ENCODE measurements at regions not wholly inside any gene's neighbourhood (a gene's known extent, or its start where the extent isn't known, plus 50 kb on each side); places are given as distances from the start of the nearest gene placed in this dataset.

DNA sequence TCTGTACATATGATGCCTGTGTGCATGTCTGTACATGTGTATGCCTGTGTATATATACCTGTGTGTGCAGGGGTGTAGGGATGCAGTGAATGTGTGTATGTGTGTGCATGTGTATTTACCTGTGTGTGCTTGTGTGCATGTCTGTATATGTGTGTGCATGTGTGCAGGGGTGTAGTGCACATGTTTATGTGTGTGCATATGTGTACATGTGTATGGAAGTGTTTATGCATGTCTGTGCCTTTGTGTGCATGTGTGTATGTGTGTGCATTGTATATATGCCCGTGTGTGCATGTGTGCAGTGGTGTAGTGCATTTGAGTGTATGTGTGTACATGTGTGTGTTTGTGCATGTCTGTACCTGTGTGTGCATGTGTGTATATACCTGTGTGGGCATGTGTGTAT, 51.0 kb upstream of the TMEM18 start:
- no peak for DNase-seq
- Histone ChIP-seq H3K4me3 (no peak overlapping the region), H3K36me3 (no peaks in the 10 kb centered on the region), H3K27ac (no peak overlapping the region), H3K27me3 (no peaks in the 10 kb centered on the region), H3K4me1 (no peaks in the 10 kb centered on the region), H3K9me3 (no peaks in the 10 kb centered on the region)
- TF ChIP-seq, protein P1, sequence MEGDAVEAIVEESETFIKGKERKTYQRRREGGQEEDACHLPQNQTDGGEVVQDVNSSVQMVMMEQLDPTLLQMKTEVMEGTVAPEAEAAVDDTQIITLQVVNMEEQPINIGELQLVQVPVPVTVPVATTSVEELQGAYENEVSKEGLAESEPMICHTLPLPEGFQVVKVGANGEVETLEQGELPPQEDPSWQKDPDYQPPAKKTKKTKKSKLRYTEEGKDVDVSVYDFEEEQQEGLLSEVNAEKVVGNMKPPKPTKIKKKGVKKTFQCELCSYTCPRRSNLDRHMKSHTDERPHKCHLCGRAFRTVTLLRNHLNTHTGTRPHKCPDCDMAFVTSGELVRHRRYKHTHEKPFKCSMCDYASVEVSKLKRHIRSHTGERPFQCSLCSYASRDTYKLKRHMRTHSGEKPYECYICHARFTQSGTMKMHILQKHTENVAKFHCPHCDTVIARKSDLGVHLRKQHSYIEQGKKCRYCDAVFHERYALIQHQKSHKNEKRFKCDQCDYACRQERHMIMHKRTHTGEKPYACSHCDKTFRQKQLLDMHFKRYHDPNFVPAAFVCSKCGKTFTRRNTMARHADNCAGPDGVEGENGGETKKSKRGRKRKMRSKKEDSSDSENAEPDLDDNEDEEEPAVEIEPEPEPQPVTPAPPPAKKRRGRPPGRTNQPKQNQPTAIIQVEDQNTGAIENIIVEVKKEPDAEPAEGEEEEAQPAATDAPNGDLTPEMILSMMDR (IDR thresholded peaks at IDR 0.05) = no peak
- TF ChIP-seq POLR2A (IDR thresholded peaks at IDR 0.05) = no peak
- intact Hi-C loops (cut with DNase I; ENCODE audit: low total_unique reads) = no loop called here

DNA sequence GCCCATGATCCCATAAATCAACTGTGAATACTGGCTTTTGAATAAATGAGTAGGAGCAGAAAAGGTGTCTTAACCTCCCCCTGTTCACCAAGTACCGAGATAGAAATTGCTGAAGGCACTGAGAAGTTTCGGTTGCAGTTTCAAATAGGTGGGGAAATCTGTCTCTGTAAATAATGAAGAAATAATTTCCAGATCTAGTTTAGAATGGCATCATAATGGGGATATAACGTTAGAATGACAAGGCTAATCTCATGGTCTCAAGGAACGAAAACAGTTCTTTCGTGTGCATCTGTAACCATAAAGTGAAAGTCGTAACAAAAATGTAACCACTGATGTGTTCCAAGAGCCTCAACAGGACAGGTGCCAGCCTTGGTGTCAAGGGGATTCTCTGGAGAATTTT, 49.9 kb upstream of the TMEM18 start:
- H3K4me1 ChIP-seq = no peaks in the 10 kb centered on the region
- H3K36me3 ChIP-seq = no peaks in the 10 kb centered on the region
- no peak overlapping the region for H3K27ac ChIP-seq
- TF ChIP-seq, protein P1 (IDR thresholded peaks at IDR 0.05) = no peak
- no peak for TF ChIP-seq POLR2A (IDR thresholded peaks at IDR 0.05)
- no peaks in the 10 kb centered on the region for H3K9me3 ChIP-seq
- no peak for DNase-seq
- no peaks in the 10 kb centered on the region for H3K27me3 ChIP-seq
- no peak overlapping the region for H3K4me3 ChIP-seq
- intact Hi-C loops (cut with DNase I; ENCODE audit: low total_unique reads) = no loop called here
